ENCODE measurements at regions not wholly inside any gene's neighbourhood (a gene's known extent, or its start where the extent isn't known, plus 50 kb on each side); places are given as distances from the start of the nearest gene placed in this dataset.

GRCh38 chr9:108642871-108643270, 212.9 kb downstream of the ACTL7B start:
- peak; percentile 89 for DNase-seq

GRCh38 chr9:108640230-108640629, 215.6 kb downstream of the ACTL7B start:
- no peak for DNase-seq

- DNase-seq = peak; percentile 54
These were observed 216.1 kb downstream of the ACTL7B start for GRCh38 chr9:108639696-108640095.

GRCh38 chr9:108639091-108639490, 216.7 kb downstream of the ACTL7B start:
- no peak for DNase-seq

GRCh38 chr9:108637340-108637739, 218.4 kb downstream of the ACTL7B start:
- DNase-seq = no peak

GRCh38 chr9:108636013-108636412, 219.8 kb downstream of the ACTL7B start:
- peak; percentile 47 for DNase-seq

GRCh38 chr9:108634672-108635462, 220.9 kb downstream of the ACTL7B start:
- DNase-seq = no peak

- no peak for DNase-seq
These were observed 221.6 kb downstream of the ACTL7B start for GRCh38 chr9:108634204-108634603.

GRCh38 chr9:108631496-108632285, 224.1 kb downstream of the ACTL7B start:
- peak; percentile 24 for DNase-seq

- no peak for DNase-seq
These were observed 227.5 kb downstream of the ACTL7B start for GRCh38 chr9:108628316-108628715.

GRCh38 chr9:108626743-108627142, 229.0 kb downstream of the ACTL7B start:
- no peak for DNase-seq

GRCh38 chr9:108621991-108622855, 233.6 kb downstream of the ACTL7B start:
- peak; percentile 95 for DNase-seq

GRCh38 chr9:108620767-108621166, 235.0 kb downstream of the ACTL7B start:
- no peak for DNase-seq

- DNase-seq = peak; percentile 3
These were observed 236.8 kb downstream of the ACTL7B start for GRCh38 chr9:108618906-108619550.

GRCh38 chr9:108617676-108618075, 238.1 kb downstream of the ACTL7B start:
- DNase-seq = no peak

- peak; percentile 95 for DNase-seq
These were observed 240.6 kb downstream of the ACTL7B start for GRCh38 chr9:108615152-108615551.

GRCh38 chr9:108612513-108612912, 243.3 kb downstream of the ACTL7B start:
- DNase-seq = peak; percentile 45

GRCh38 chr9:108609897-108610253, 245.9 kb downstream of the ACTL7B start:
- no peak for DNase-seq

- DNase-seq = no peak
These were observed 246.4 kb downstream of the ACTL7B start for GRCh38 chr9:108609227-108609896.

- no peak for DNase-seq
These were observed 248.2 kb downstream of the ACTL7B start for GRCh38 chr9:108607607-108608006.

GRCh38 chr9:108606401-108606800, 249.4 kb downstream of the ACTL7B start:
- DNase-seq = no peak

- DNase-seq = no peak
These were observed 252.6 kb downstream of the ACTL7B start for GRCh38 chr9:108603141-108603540.
